LHCN-M2 (cell line): ENCODE measurements at regions not wholly inside any gene's neighbourhood (a gene's known extent, or its start where the extent isn't known, plus 50 kb on each side); places are given as distances from the start of the nearest gene placed in this dataset.

Experiments used
- DNase-seq: peaks from one replicate; pipeline ENCODE4 v3.0.0-alpha.2; 2012; ENCODE audit warnings: low read depth

- DNase-seq = no peak
These were observed 457.1 kb upstream of the TBX3 start for GRCh38 chr12:115140981-115141655.

GRCh38 chr12:115137812-115138521 lies 454.0 kb upstream of the TBX3 start:
- no peak for DNase-seq

GRCh38 chr12:115135800-115136211 lies 451.8 kb upstream of the TBX3 start:
- no peak for DNase-seq

- no peak for DNase-seq
These were observed 450.3 kb upstream of the TBX3 start for GRCh38 chr12:115134298-115134697.

GRCh38 chr12:115132905-115133304 lies 448.9 kb upstream of the TBX3 start:
- DNase-seq = no peak

GRCh38 chr12:115132145-115132544 lies 448.2 kb upstream of the TBX3 start:
- DNase-seq = no peak

- DNase-seq = no peak
These were observed 445.8 kb upstream of the TBX3 start for GRCh38 chr12:115129727-115130126.

- DNase-seq = no peak
These were observed 437.1 kb upstream of the TBX3 start for GRCh38 chr12:115121053-115121452.

GRCh38 chr12:115118177-115118724 lies 434.3 kb upstream of the TBX3 start:
- no peak for DNase-seq

- DNase-seq = no peak
These were observed 430.2 kb upstream of the TBX3 start for GRCh38 chr12:115114140-115114539.

- no peak for DNase-seq
These were observed 425.9 kb upstream of the TBX3 start for GRCh38 chr12:115109863-115110262.

- no peak for DNase-seq
These were observed 424.4 kb upstream of the TBX3 start for GRCh38 chr12:115108129-115109100.

GRCh38 chr12:115103884-115104883 lies 420.2 kb upstream of the TBX3 start:
- DNase-seq = no peak

GRCh38 chr12:115102450-115102849 lies 418.5 kb upstream of the TBX3 start:
- DNase-seq = no peak

GRCh38 chr12:115101520-115101919 lies 417.5 kb upstream of the TBX3 start:
- DNase-seq = no peak

- no peak for DNase-seq
These were observed 413.4 kb upstream of the TBX3 start for GRCh38 chr12:115097416-115097815.

GRCh38 chr12:115096588-115097397 lies 412.8 kb upstream of the TBX3 start:
- no peak for DNase-seq

GRCh38 chr12:115095073-115095748 lies 411.2 kb upstream of the TBX3 start:
- DNase-seq = no peak

- DNase-seq = no peak
These were observed 410.3 kb upstream of the TBX3 start for GRCh38 chr12:115094163-115094816.
